Adrenal gland (tissue), 9 donors: ENCODE measurements at regions not wholly inside any gene's neighbourhood (a gene's known extent, or its start where the extent isn't known, plus 50 kb on each side); places are given as distances from the start of the nearest gene placed in this dataset.

Experiments used
- DNase-seq, 7 donors: peaks; one replicate each; pipeline ENCODE4 v3.0.0-alpha.2; 2019 to 2020
- H3K27ac ChIP-seq, 5 donors: fragments of 200-600 bp; sonication (generic) in 4 of 5; 1 replicate in 3 of 5; 2 replicates in 2 of 5; pipeline versions ENCODE4 v1.5.1 to v1.8.0; 2016 to 2020; ENCODE audit warnings: mild to moderate bottlenecking in 1 of 5
- H3K27me3 ChIP-seq: fragments of 200-600 bp; 2 replicates; pipeline ENCODE4 v1.8.0; 2021
- H3K36me3 ChIP-seq, 2 donors: fragments of 200-600 bp; replicated peaks in 1 of 2; 1 replicate in 1 of 2; 2 replicates in 1 of 2; pipeline versions ENCODE4 v1.5.1 to v1.8.0; 2018 to 2022
- H3K4me1 ChIP-seq, 2 donors: fragments of 200-600 bp; replicated peaks in 1 of 2; 1 replicate in 1 of 2; 2 replicates in 1 of 2; pipeline versions ENCODE4 v1.5.1 to v1.8.0; 2018 to 2021
- H3K4me3 ChIP-seq, 4 donors: fragments of 200-600 bp; sonication (generic) in 3 of 4; one replicate each; pipeline ENCODE4 v1.5.1; 2016 to 2018
- H3K9me3 ChIP-seq, 3 donors: fragments of 200-600 bp; sonication (generic) in 1 of 3; replicated peaks in 1 of 3; 1 replicate in 2 of 3; 2 replicates in 1 of 3; pipeline versions ENCODE4 v1.5.1 to v1.8.0; 2016 to 2021
- CTCF ChIP-seq, 6 experiments: fragments of 450-650 bp in 4 of 6; fragments of 200-600 bp in 2 of 6; sonication (generic) in 1 of 6; IDR thresholded peaks; 1 replicate in 5 of 6; 2 replicates in 1 of 6; pipeline versions ENCODE4 v1.5.1 to v1.8.0; 2016 to 2021; ENCODE audit warnings: antibody characterized with exemption in 6 of 6, mild to moderate bottlenecking in 2 of 6, moderate library complexity in 1 of 6
- POLR2A ChIP-seq, 2 donors: fragments of 450-650 bp; IDR thresholded peaks; one replicate each; pipeline ENCODE4 v1.6.1; 2017; ENCODE audit warnings: antibody characterized with exemption in 2 of 2, mild to moderate bottlenecking in 2 of 2, moderate library complexity in 1 of 2
- WGBS, 4 donors: extraction: QIAGEN DNeasy Blood & Tissue Kit in 2 of 4; methylation state at CpG; one replicate each; pipeline versions ENCODE4 v1.1.5 to v1.1.7; 2013 to 2017; 5-methylcytosine and 5-hydroxymethylcytosine counted together
- intact Hi-C, 2 donors: fragments of 100-400 bp; cut with DNase I; formaldehyde crosslinking; loops; one replicate each; pipeline versions ENCODE4 v1.14.1 to v1.15.0; 2022 to 2023
- donor health status: healthy with polysubstance abuse.
- donor health status: Bipolar disorder and iron deficiency.
- donor health status: DM: yes; HTN: yes; CAD: no.
- donor health status: DM: no; HTN: no; CAD: no.
- donor health status: DM: no; HTN: no; CAD: no.

DNA sequence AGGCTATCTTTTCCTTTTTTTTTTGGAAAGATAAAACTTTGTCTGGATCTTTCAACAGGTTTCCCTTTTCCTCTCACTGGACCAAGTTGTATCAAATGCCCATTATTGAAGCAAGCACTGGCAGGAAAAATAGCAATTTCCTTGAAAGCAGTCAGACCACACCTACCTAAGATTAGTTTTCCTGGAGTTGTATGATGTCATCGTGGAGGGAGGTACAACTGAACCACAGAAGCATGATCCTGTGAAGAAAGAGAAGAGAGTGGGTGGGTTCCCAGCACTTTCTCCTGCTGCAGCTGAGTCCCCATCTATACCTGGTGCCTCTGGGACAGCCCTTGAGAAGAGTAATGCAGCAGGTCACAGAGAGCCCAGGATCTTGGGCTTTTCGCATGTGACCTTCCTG, 63.6 kb upstream of the ERCC4 start:
- no peak overlapping the region for H3K27ac ChIP-seq
- no peak for TF ChIP-seq POLR2A (IDR thresholded peaks at IDR 0.05)
- TF ChIP-seq CTCF (IDR thresholded peaks at IDR 0.05) = no peak
- no peaks in the 10 kb centered on the region for H3K4me1 ChIP-seq
- 61 to 71% (median 65%) methylated on average over 2 of the region's 2 CpGs for WGBS, 4 donors
- DNase-seq = no peak
- no peaks in the 10 kb centered on the region for H3K27me3 ChIP-seq
- H3K9me3 ChIP-seq = no peaks in the 10 kb centered on the region
- H3K4me3 ChIP-seq = no peak overlapping the region
- no peaks in the 10 kb centered on the region for H3K36me3 ChIP-seq
- intact Hi-C loops = no loop called here

DNA sequence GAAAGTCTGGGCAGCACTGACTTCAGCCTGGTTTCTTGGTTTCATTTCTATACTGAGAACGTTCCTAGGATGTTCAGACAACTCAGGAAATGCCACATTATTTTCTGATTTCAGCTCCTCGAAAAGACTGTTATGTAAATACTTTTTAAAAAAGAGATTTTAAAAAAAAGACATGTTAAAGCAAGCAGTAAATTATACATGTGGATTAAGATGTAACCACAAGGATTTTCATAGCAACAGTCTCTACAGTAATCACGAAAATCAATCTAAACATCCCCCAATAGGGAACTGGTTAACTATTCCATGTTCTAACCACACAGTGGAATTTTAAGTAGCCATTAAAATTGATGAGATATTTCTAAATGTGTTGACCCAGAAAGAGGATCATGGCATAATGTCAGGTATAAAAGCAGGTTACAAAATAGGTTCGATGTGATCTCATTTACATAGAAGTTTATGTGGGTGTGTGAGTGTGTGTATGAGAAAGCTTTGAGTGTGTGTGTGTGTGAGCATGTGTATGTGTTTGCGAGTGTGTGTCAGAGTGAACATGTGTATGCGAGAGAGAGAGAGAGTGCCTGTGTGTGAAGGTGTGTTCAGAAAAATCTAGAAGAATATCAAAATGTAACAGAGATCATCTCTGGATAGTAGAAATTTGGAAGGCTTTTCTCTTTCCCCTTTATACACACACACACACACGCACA, 63.0 kb upstream of the ERCC4 start:
- Histone ChIP-seq H3K4me1 (no peaks in the 10 kb centered on the region), H3K27ac (no peak overlapping the region), H3K36me3 (no peaks in the 10 kb centered on the region), H3K4me3 (no peak overlapping the region), H3K27me3 (no peaks in the 10 kb centered on the region), H3K9me3 (no peaks in the 10 kb centered on the region)
- TF ChIP-seq CTCF (IDR thresholded peaks at IDR 0.05) (no peak), POLR2A (IDR thresholded peaks at IDR 0.05) (no peak)
- WGBS, 4 donors = 52 to 58% (median 54%) methylated on average over 7 of the region's 7 CpGs
- no peak for DNase-seq
- intact Hi-C loops = no loop called here

DNA sequence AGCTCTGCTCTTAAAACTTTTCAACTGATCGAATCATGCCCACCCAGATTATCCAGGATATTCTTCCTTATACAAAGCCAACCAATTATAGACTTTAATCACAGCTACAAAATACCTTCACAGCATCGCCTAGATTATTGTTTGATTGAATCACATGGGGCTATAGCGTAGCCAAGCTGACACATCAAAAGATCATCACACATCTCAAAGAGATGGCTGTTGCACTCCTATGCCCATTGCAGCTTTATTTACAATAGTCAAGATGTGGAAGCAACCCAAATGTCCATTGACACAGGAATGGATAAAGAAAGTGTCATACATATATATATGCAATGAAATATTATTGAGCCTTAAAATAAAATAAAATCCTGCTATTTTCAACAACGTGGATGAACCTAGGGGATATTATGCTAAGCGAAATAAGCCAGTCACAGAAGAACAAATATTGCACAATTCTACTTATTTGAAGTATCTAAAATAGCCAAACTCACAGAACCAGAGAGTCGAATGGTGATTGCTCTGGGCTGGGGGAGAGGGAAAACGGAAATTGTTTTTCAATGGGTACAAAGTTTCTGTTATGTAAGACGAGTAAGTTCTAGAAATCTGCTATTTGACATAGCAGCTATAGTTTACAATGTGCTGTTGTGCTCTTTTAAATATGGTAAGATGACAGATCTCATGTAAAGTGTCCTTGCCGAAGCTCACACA, 60.9 kb upstream of the ERCC4 start:
- Histone ChIP-seq H3K27ac (no peak overlapping the region), H3K36me3 (no peaks in the 10 kb centered on the region), H3K27me3 (no peaks in the 10 kb centered on the region), H3K9me3 (no peaks in the 10 kb centered on the region), H3K4me1 (no peaks in the 10 kb centered on the region), H3K4me3 (no peak overlapping the region)
- DNase-seq = no peak
- WGBS, 4 donors = 58 to 74% (median 63%) methylated on average over 9 of the region's 9 CpGs
- TF ChIP-seq POLR2A (IDR thresholded peaks at IDR 0.05) = no peak
- TF ChIP-seq CTCF (IDR thresholded peaks at IDR 0.05) = no peak
- intact Hi-C loops = no loop called here

- H3K4me3 ChIP-seq = no peak overlapping the region
- no peak overlapping the region for H3K27ac ChIP-seq
- no peaks in the 10 kb centered on the region for H3K27me3 ChIP-seq
- no peaks in the 10 kb centered on the region for H3K4me1 ChIP-seq
- no peaks in the 10 kb centered on the region for H3K36me3 ChIP-seq
- intact Hi-C loops = loop anchor here in 1 of 2 donors (10.0 kb wide), 1 partner anchor 52 kb away; no protein-coding TSS in a partner anchor
- H3K9me3 ChIP-seq = no peaks in the 10 kb centered on the region
- no peak for TF ChIP-seq POLR2A (IDR thresholded peaks at IDR 0.05)
- no peak for TF ChIP-seq CTCF (IDR thresholded peaks at IDR 0.05)
- 62 to 82% (median 76%) methylated on average over 4 of the region's 4 CpGs for WGBS, 4 donors
- DNase-seq = no peak
These were observed 56.7 kb upstream of the ERCC4 start for GRCh38 chr16:13863075-13863765.
